Ovary (tissue), 7 donors: ENCODE measurements at regions not wholly inside any gene's neighbourhood (a gene's known extent, or its start where the extent isn't known, plus 50 kb on each side); places are given as distances from the start of the nearest gene placed in this dataset.
"Not testable (repeated sequence)": the region's sequence is repeated elsewhere in the genome, so short reads cannot be mapped to it uniquely, and the experiment has no call there.

Experiments used
- DNase-seq, 5 donors: peaks; one replicate each; pipeline ENCODE4 v3.0.0-alpha.2; 2019 to 2020
- H3K27ac ChIP-seq, 2 donors: fragments of 200-600 bp; one replicate each; pipeline versions ENCODE4 v1.5.1 to v1.8.0; 2019 to 2022
- H3K27me3 ChIP-seq: fragments of 200-600 bp; one replicate; pipeline ENCODE4 v1.8.0; 2022
- H3K36me3 ChIP-seq: fragments of 200-600 bp; sonication (generic); one replicate; pipeline ENCODE4 v1.5.1; 2019
- H3K4me1 ChIP-seq: one replicate; pipeline ENCODE4 v1.8.1; 2013; ENCODE audit warnings: mild to moderate bottlenecking, moderate library complexity; ENCODE audit not compliant: insufficient read depth
- H3K4me3 ChIP-seq: fragments of 200-600 bp; sonication (generic); one replicate; pipeline ENCODE4 v1.5.1; 2017
- H3K9me3 ChIP-seq, 2 donors: fragments of 200-600 bp in 1 of 2; sonication (generic) in 1 of 2; one replicate each; pipeline versions ENCODE4 v1.5.1 to v1.8.1; 2013 to 2019; ENCODE audit warnings: mild to moderate bottlenecking in 1 of 2, moderate library complexity in 1 of 2
- EP300 ChIP-seq: sonication (generic); formaldehyde crosslinking; IDR thresholded peaks from one replicate; pipeline ENCODE4 v1.6.1; 2017; ENCODE audit warnings: antibody characterized with exemption
- POLR2A ChIP-seq: fragments of 450-650 bp; IDR thresholded peaks from one replicate; pipeline ENCODE4 v1.6.1; 2017; ENCODE audit warnings: antibody characterized with exemption, mild to moderate bottlenecking, moderate library complexity
- WGBS, 3 donors: extraction: QIAGEN DNeasy Blood & Tissue Kit in 1 of 3; methylation state at CpG; one replicate each; pipeline versions ENCODE4 v1.1.5 to v1.1.7; 2013 to 2017; 5-methylcytosine and 5-hydroxymethylcytosine counted together
- intact Hi-C, 4 donors: fragments of 100-400 bp; cut with DNase I; formaldehyde crosslinking; loops; one replicate each; pipeline versions ENCODE4 v1.11.0 to v1.15.1; 2022 to 2023
- TF ChIP-seq, protein P1 (sequence below), 3 donors: fragments of 450-650 bp in 2 of 3; fragments of 200-600 bp in 1 of 3; IDR thresholded peaks; one replicate each; pipeline versions ENCODE4 v1.5.1 to v1.8.0; 2016 to 2022; ENCODE audit warnings: antibody characterized with exemption in 3 of 3, mild to moderate bottlenecking in 1 of 3
- donor health status: DM: no; HTN: no; CAD: no; lungs with moderate emphysema.
- donor health status: DM: no; HTN: no; CAD: no.
- donor health status: Bipolar disorder and iron deficiency.
- donor health status: DM: no; HTN: no; CAD: no.
- donor health status: DM: yes; HTN: yes; CAD: no.

DNA sequence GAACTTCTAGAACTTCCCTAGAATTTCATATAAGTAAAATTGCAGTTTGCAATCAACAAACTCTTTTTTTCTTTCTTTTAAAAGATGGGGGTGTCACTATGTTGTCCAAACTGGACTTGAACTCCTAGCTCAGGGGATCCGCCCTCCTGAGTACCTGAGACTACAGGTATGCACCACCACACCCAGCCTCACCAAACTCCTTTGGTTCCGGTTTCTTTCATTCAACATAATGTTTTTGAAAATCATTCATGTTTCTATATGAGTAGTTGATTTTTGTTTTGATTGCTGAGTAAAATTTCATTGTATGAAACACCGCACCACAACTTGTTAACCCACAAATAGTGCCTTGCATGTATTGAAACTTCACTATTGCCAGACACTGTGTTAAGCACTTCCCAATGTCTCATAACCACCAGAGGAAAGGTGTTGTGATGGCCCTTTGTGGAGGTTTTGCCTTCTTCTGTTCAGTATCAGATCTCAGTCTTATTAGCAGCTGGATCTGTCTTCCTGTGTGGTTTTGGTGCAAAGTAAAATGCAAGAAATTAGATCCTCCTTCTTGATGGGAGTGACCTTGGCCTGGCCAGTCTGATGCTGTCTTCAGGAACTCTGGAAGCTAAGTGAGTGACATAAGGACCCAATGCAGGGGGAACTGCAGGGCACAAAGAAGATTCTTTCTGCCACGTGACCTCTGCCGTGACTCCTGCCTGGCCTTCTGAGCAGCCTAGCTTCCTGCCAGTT is 78.8 kb upstream of the UBE2E1 start:
- Histone ChIP-seq H3K4me1 (no peaks in the 10 kb centered on the region), H3K9me3 (no peaks in the 10 kb centered on the region), H3K27me3 (no peaks in the 10 kb centered on the region), H3K27ac (no peak overlapping the region), H3K4me3 (no peak overlapping the region), H3K36me3 (no peaks in the 10 kb centered on the region)
- DNase-seq, result no peak
- 82 to 90% (median 88%) methylated on average over 5 of the region's 5 CpGs for WGBS, 3 donors
- intact Hi-C loops, result no loop called here
- TF ChIP-seq POLR2A, result no peak

- intact Hi-C loops, result no loop called here
These were observed 77.1 kb upstream of the UBE2E1 start for GRCh38 chr3:23728601-23729117.

GRCh38 chr3:23729362-23729761 is 76.4 kb upstream of the UBE2E1 start:
- H3K9me3 ChIP-seq, H3K4me3 ChIP-seq, H3K27me3 ChIP-seq, intact Hi-C loops, DNase-seq, H3K4me1 ChIP-seq, H3K36me3 ChIP-seq, H3K27ac ChIP-seq: not testable (repeated sequence)
- 85 to 96% (median 94%) methylated on average over 6 of the region's 6 CpGs for WGBS, 3 donors

More at GRCh38 chr3:23728601-23729117, 77.1 kb upstream of the UBE2E1 start:
- TF ChIP-seq, protein P1, sequence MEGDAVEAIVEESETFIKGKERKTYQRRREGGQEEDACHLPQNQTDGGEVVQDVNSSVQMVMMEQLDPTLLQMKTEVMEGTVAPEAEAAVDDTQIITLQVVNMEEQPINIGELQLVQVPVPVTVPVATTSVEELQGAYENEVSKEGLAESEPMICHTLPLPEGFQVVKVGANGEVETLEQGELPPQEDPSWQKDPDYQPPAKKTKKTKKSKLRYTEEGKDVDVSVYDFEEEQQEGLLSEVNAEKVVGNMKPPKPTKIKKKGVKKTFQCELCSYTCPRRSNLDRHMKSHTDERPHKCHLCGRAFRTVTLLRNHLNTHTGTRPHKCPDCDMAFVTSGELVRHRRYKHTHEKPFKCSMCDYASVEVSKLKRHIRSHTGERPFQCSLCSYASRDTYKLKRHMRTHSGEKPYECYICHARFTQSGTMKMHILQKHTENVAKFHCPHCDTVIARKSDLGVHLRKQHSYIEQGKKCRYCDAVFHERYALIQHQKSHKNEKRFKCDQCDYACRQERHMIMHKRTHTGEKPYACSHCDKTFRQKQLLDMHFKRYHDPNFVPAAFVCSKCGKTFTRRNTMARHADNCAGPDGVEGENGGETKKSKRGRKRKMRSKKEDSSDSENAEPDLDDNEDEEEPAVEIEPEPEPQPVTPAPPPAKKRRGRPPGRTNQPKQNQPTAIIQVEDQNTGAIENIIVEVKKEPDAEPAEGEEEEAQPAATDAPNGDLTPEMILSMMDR (IDR thresholded peaks at IDR 0.05), result no peak
- TF ChIP-seq EP300 (no peak), POLR2A (no peak)
- 53 to 59% (median 59%) methylated on average over 4 of the region's 4 CpGs for WGBS, 3 donors
- H3K36me3 ChIP-seq, result no peaks in the 10 kb centered on the region
- no peaks in the 10 kb centered on the region for H3K27me3 ChIP-seq
- no peaks in the 10 kb centered on the region for H3K4me1 ChIP-seq
- no peak for DNase-seq
- no peak overlapping the region for H3K27ac ChIP-seq
- no peaks in the 10 kb centered on the region for H3K9me3 ChIP-seq
- no peak overlapping the region for H3K4me3 ChIP-seq

GRCh38 chr3:23734481-23734880 is 71.3 kb upstream of the UBE2E1 start:
- Histone ChIP-seq H3K4me3 (no peak overlapping the region), H3K4me1 (peaks cover 2% of the 10 kb centered on the region), H3K27ac (no peak overlapping the region), H3K27me3 (no peaks in the 10 kb centered on the region), H3K36me3 (no peaks in the 10 kb centered on the region), H3K9me3 (no peaks in the 10 kb centered on the region)
- TF ChIP-seq, protein P1 (IDR thresholded peaks at IDR 0.05), result no peak
- TF ChIP-seq EP300, result no peak
- no peak for DNase-seq
- intact Hi-C loops, result no loop called here
- WGBS, 3 donors, result 97 to 100% (median 98%) methylated on average over 3 of the region's 3 CpGs

- H3K4me3 ChIP-seq, result no peak overlapping the region
- intact Hi-C loops, result no loop called here
- H3K9me3 ChIP-seq, result no peaks in the 10 kb centered on the region
- H3K27ac ChIP-seq, result no peak overlapping the region
- TF ChIP-seq POLR2A (no peak), EP300 (no peak)
- TF ChIP-seq, protein P1 (IDR thresholded peaks at IDR 0.05), result no peak
- DNase-seq, result no peak
- 11 to 21% (median 17%) methylated on average over 3 of the region's 3 CpGs for WGBS, 3 donors
- no peaks in the 10 kb centered on the region for H3K27me3 ChIP-seq
- H3K4me1 ChIP-seq, result peaks cover 2% of the 10 kb centered on the region
- no peaks in the 10 kb centered on the region for H3K36me3 ChIP-seq
These were observed 70.7 kb upstream of the UBE2E1 start for GRCh38 chr3:23735062-23735461.
